Adrenal gland (tissue), 9 donors: ENCODE measurements at regions not wholly inside any gene's neighbourhood (a gene's known extent, or its start where the extent isn't known, plus 50 kb on each side); places are given as distances from the start of the nearest gene placed in this dataset.

Experiments
- DNase-seq, 7 donors: peaks; one replicate each; pipeline ENCODE4 v3.0.0-alpha.2; 2019 to 2020
- H3K27ac ChIP-seq, 5 donors: fragments of 200-600 bp; sonication (generic) in 4 of 5; 1 replicate in 3 of 5; 2 replicates in 2 of 5; pipeline versions ENCODE4 v1.5.1 to v1.8.0; 2016 to 2020; ENCODE audit warnings: mild to moderate bottlenecking in 1 of 5
- H3K27me3 ChIP-seq: fragments of 200-600 bp; 2 replicates; pipeline ENCODE4 v1.8.0; 2021
- H3K36me3 ChIP-seq, 2 donors: fragments of 200-600 bp; replicated peaks in 1 of 2; 1 replicate in 1 of 2; 2 replicates in 1 of 2; pipeline versions ENCODE4 v1.5.1 to v1.8.0; 2018 to 2022
- H3K4me1 ChIP-seq, 2 donors: fragments of 200-600 bp; replicated peaks in 1 of 2; 1 replicate in 1 of 2; 2 replicates in 1 of 2; pipeline versions ENCODE4 v1.5.1 to v1.8.0; 2018 to 2021
- H3K4me3 ChIP-seq, 4 donors: fragments of 200-600 bp; sonication (generic) in 3 of 4; one replicate each; pipeline ENCODE4 v1.5.1; 2016 to 2018
- H3K9me3 ChIP-seq, 3 donors: fragments of 200-600 bp; sonication (generic) in 1 of 3; replicated peaks in 1 of 3; 1 replicate in 2 of 3; 2 replicates in 1 of 3; pipeline versions ENCODE4 v1.5.1 to v1.8.0; 2016 to 2021
- POLR2A ChIP-seq, 2 donors: fragments of 450-650 bp; IDR thresholded peaks; one replicate each; pipeline ENCODE4 v1.6.1; 2017; ENCODE audit warnings: antibody characterized with exemption in 2 of 2, mild to moderate bottlenecking in 2 of 2, moderate library complexity in 1 of 2
- WGBS, 4 donors: extraction: QIAGEN DNeasy Blood & Tissue Kit in 2 of 4; methylation state at CpG; one replicate each; pipeline versions ENCODE4 v1.1.5 to v1.1.7; 2013 to 2017; 5-methylcytosine and 5-hydroxymethylcytosine counted together
- intact Hi-C, 2 donors: fragments of 100-400 bp; cut with DNase I; formaldehyde crosslinking; loops; one replicate each; pipeline versions ENCODE4 v1.14.1 to v1.15.0; 2022 to 2023
- TF ChIP-seq, protein P1 (sequence below), 6 experiments: fragments of 450-650 bp in 4 of 6; fragments of 200-600 bp in 2 of 6; sonication (generic) in 1 of 6; IDR thresholded peaks; 1 replicate in 5 of 6; 2 replicates in 1 of 6; pipeline versions ENCODE4 v1.5.1 to v1.8.0; 2016 to 2021; ENCODE audit warnings: antibody characterized with exemption in 6 of 6, mild to moderate bottlenecking in 2 of 6, moderate library complexity in 1 of 6
- donor health status: healthy with polysubstance abuse.
- donor health status: Bipolar disorder and iron deficiency.
- donor health status: DM: yes; HTN: yes; CAD: no.
- donor health status: DM: no; HTN: no; CAD: no.
- donor health status: DM: no; HTN: no; CAD: no.

DNA sequence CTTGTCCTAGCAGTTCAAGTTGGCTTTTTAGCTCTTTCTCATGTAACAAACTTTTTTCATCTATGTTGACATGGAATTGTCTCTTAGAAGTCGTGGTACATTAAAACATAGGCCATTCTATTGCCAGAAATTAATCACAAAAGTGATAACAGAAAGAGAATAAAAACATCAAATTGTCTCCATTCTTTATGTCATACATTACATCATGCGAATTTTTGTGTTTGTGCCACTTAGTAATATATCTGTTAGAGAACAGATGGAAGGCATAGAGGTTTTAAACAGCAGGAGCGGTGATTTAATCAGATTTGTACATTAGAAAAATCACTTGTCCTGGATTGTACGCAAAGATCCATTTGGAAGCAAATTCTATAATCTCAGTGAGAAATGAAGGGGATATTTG is 136.5 kb upstream of the CDH20 start:
- WGBS, 4 donors = 70 to 73% (median 72%) methylated on average over 4 of the region's 4 CpGs
- intact Hi-C loops = no loop called here

GRCh38 chr18:61198486-61198885 is 134.7 kb upstream of the CDH20 start:
- no peak for TF ChIP-seq POLR2A (IDR thresholded peaks at IDR 0.05)
- TF ChIP-seq, protein P1, sequence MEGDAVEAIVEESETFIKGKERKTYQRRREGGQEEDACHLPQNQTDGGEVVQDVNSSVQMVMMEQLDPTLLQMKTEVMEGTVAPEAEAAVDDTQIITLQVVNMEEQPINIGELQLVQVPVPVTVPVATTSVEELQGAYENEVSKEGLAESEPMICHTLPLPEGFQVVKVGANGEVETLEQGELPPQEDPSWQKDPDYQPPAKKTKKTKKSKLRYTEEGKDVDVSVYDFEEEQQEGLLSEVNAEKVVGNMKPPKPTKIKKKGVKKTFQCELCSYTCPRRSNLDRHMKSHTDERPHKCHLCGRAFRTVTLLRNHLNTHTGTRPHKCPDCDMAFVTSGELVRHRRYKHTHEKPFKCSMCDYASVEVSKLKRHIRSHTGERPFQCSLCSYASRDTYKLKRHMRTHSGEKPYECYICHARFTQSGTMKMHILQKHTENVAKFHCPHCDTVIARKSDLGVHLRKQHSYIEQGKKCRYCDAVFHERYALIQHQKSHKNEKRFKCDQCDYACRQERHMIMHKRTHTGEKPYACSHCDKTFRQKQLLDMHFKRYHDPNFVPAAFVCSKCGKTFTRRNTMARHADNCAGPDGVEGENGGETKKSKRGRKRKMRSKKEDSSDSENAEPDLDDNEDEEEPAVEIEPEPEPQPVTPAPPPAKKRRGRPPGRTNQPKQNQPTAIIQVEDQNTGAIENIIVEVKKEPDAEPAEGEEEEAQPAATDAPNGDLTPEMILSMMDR (IDR thresholded peaks at IDR 0.05) = no peak
- Histone ChIP-seq H3K4me3 (no peak overlapping the region), H3K9me3 (no peaks in the 10 kb centered on the region), H3K27ac (no peak overlapping the region), H3K4me1 (no peaks in the 10 kb centered on the region), H3K36me3 (no peaks in the 10 kb centered on the region), H3K27me3 (no peaks in the 10 kb centered on the region)
- intact Hi-C loops = no loop called here
- no peak for DNase-seq

More for the DNA sequence above, 136.5 kb upstream of the CDH20 start:
- Histone ChIP-seq H3K36me3 (no peaks in the 10 kb centered on the region), H3K9me3 (no peaks in the 10 kb centered on the region), H3K4me1 (no peaks in the 10 kb centered on the region), H3K4me3 (no peak overlapping the region), H3K27me3 (no peaks in the 10 kb centered on the region), H3K27ac (no peak overlapping the region)
- TF ChIP-seq, protein P1 (IDR thresholded peaks at IDR 0.05) = no peak
- TF ChIP-seq POLR2A (IDR thresholded peaks at IDR 0.05) = no peak
- no peak for DNase-seq

- TF ChIP-seq, protein P1 (IDR thresholded peaks at IDR 0.05) = no peak
- no peak for TF ChIP-seq POLR2A (IDR thresholded peaks at IDR 0.05)
- Histone ChIP-seq H3K4me3 (no peak overlapping the region), H3K27ac (no peak overlapping the region), H3K9me3 (no peaks in the 10 kb centered on the region), H3K36me3 (no peaks in the 10 kb centered on the region), H3K4me1 (no peaks in the 10 kb centered on the region), H3K27me3 (no peaks in the 10 kb centered on the region)
- intact Hi-C loops = no loop called here
- DNase-seq = no peak
- WGBS, 4 donors = 45 to 49% (median 45%) methylated on average over 3 of the region's 3 CpGs
These were observed 133.9 kb upstream of the CDH20 start for GRCh38 chr18:61199171-61199848.

- H3K4me3 ChIP-seq = no peak overlapping the region
- H3K4me1 ChIP-seq = no peaks in the 10 kb centered on the region
- H3K36me3 ChIP-seq = no peaks in the 10 kb centered on the region
- WGBS, 4 donors = 53 to 63% (median 58%) methylated on average over 2 of the region's 2 CpGs
- no peaks in the 10 kb centered on the region for H3K27me3 ChIP-seq
- no peak for DNase-seq
- H3K27ac ChIP-seq = no peak overlapping the region
- TF ChIP-seq, protein P1 (IDR thresholded peaks at IDR 0.05) = no peak
- no peak for TF ChIP-seq POLR2A (IDR thresholded peaks at IDR 0.05)
- H3K9me3 ChIP-seq = no peaks in the 10 kb centered on the region
- intact Hi-C loops = no loop called here
These were observed 131.7 kb upstream of the CDH20 start for GRCh38 chr18:61201511-61201910.
